H9 (cell line): ENCODE measurements at regions not wholly inside any gene's neighbourhood (a gene's known extent, or its start where the extent isn't known, plus 50 kb on each side); places are given as distances from the start of the nearest gene placed in this dataset.

ENCODE experiments used
- DNase-seq: peaks from one replicate; pipeline ENCODE4 v3.0.0-alpha.2; 2017
- H2AFZ ChIP-seq: one replicate; pipeline ENCODE4 v1.6.1; 2013; ENCODE audit warnings: mild to moderate bottlenecking, low read length, control low read depth, moderate library complexity
- H2AK5ac ChIP-seq: 2 replicates; pipeline ENCODE4 v1.6.1; 2013; ENCODE audit warnings: low read length, control low read depth, mixed read lengths; ENCODE audit not compliant: insufficient read length
- H2BK120ac ChIP-seq: one replicate; pipeline ENCODE4 v1.6.1; 2013; ENCODE audit warnings: low read depth, mild to moderate bottlenecking, low read length, control low read depth, inconsistent platforms; ENCODE audit not compliant: poor library complexity, severe bottlenecking
- H2BK12ac ChIP-seq: 2 replicates; pipeline ENCODE4 v1.6.1; 2013; ENCODE audit warnings: low read length, control low read depth, mixed read lengths, low read depth; ENCODE audit not compliant: insufficient read length
- H2BK15ac ChIP-seq: 2 replicates; pipeline ENCODE4 v1.6.1; 2013; ENCODE audit warnings: low read depth, low read length, control low read depth
- H2BK20ac ChIP-seq: one replicate; pipeline ENCODE4 v1.6.1; 2013; ENCODE audit warnings: low read depth, mild to moderate bottlenecking, low read length, control low read depth, inconsistent platforms; ENCODE audit not compliant: poor library complexity, severe bottlenecking
- H2BK5ac ChIP-seq: 2 replicates; pipeline ENCODE4 v1.6.1; 2013; ENCODE audit warnings: low read length, control low read depth, mixed read lengths; ENCODE audit not compliant: insufficient read length
- H3K14ac ChIP-seq: 2 replicates; pipeline ENCODE4 v1.6.1; 2013; ENCODE audit warnings: low read length, control low read depth; ENCODE audit not compliant: insufficient read depth
- H3K18ac ChIP-seq: 2 replicates; pipeline ENCODE4 v1.6.1; 2013; ENCODE audit warnings: low read depth, mild to moderate bottlenecking, mixed read lengths, low read length, control low read depth; ENCODE audit not compliant: insufficient read length
- H3K23ac ChIP-seq: 2 replicates; pipeline ENCODE4 v1.6.1; 2013; ENCODE audit warnings: low read length, control low read depth, mixed read lengths, low read depth; ENCODE audit not compliant: insufficient read length
- H3K23me2 ChIP-seq: 2 replicates; pipeline ENCODE4 v1.6.1; 2013; ENCODE audit warnings: low read depth, mild to moderate bottlenecking, mixed read lengths, low read length, control low read depth; ENCODE audit not compliant: insufficient read length, poor library complexity, severe bottlenecking
- H3K27ac ChIP-seq: 2 replicates; pipeline ENCODE4 v1.5.1; 2013; ENCODE audit warnings: low read length, control low read depth, mixed read lengths, low read depth; ENCODE audit not compliant: insufficient read length
- H3K27me3 ChIP-seq: 2 replicates; pipeline ENCODE4 v1.6.1; 2013; ENCODE audit warnings: low read length, control low read depth, inconsistent platforms; ENCODE audit not compliant: insufficient read depth
- H3K4ac ChIP-seq: 2 replicates; pipeline ENCODE4 v1.6.1; 2013; ENCODE audit warnings: low read depth, mild to moderate bottlenecking, control low read depth, inconsistent platforms, low read length, moderate library complexity
- H3K4me1 ChIP-seq: 2 replicates; pipeline ENCODE4 v1.6.1; 2013; ENCODE audit warnings: low read length, control low read depth, inconsistent platforms; ENCODE audit not compliant: insufficient read depth
- H3K4me2 ChIP-seq: 2 replicates; pipeline ENCODE4 v1.6.1; 2013; ENCODE audit warnings: low read length, control low read depth, mixed read lengths; ENCODE audit not compliant: insufficient read length, insufficient read depth
- H3K56ac ChIP-seq: 2 replicates; pipeline ENCODE4 v1.6.1; 2013; ENCODE audit warnings: low read depth, mild to moderate bottlenecking, mixed read lengths, low read length, control low read depth; ENCODE audit not compliant: insufficient read length
- H3K79me1 ChIP-seq: 2 replicates; pipeline ENCODE4 v1.6.1; 2013; ENCODE audit warnings: low read depth, mild to moderate bottlenecking, moderate library complexity, low read length, control low read depth, inconsistent platforms; ENCODE audit not compliant: insufficient read depth, poor library complexity, severe bottlenecking
- H3K79me2 ChIP-seq: 2 replicates; pipeline ENCODE4 v1.6.1; 2013; ENCODE audit warnings: low read length, control low read depth, inconsistent platforms; ENCODE audit not compliant: insufficient read depth
- H3K9ac ChIP-seq: 2 replicates; pipeline ENCODE4 v1.6.1; 2013; ENCODE audit warnings: low read length, control low read depth, mixed read lengths; ENCODE audit not compliant: insufficient read length; ENCODE audit errors: extremely low read depth
- H3K9me3 ChIP-seq: one replicate; pipeline ENCODE4 v1.6.1; 2013; ENCODE audit warnings: low read depth, low read length, inconsistent platforms; ENCODE audit not compliant: control insufficient read depth
- H3T11ph ChIP-seq: one replicate; pipeline ENCODE4 v1.6.1; 2013; ENCODE audit warnings: mild to moderate bottlenecking, low read length, control low read depth, inconsistent platforms
- H4K20me1 ChIP-seq: one replicate; pipeline ENCODE4 v1.6.1; 2013; ENCODE audit not compliant: control insufficient read depth, insufficient read length, insufficient read depth
- H4K5ac ChIP-seq: 2 replicates; pipeline ENCODE4 v1.6.1; 2013; ENCODE audit warnings: low read depth, mild to moderate bottlenecking, mixed read lengths, low read length, control low read depth; ENCODE audit not compliant: insufficient read length
- H4K8ac ChIP-seq: replicated peaks from 2 replicates; pipeline ENCODE4 v1.6.1; 2013; ENCODE audit warnings: low read length, control low read depth, mixed read lengths, low read depth; ENCODE audit not compliant: insufficient read length
- H4K91ac ChIP-seq: 2 replicates; pipeline ENCODE4 v1.6.1; 2013; ENCODE audit warnings: low read depth, mild to moderate bottlenecking, moderate library complexity, mixed read lengths, low read length, control low read depth; ENCODE audit not compliant: insufficient read length
- H3K27ac Mint-ChIP-seq, 3 experiments: 2 replicates in 2 of 3; 3 replicates in 1 of 3; pipeline ENCODE4 v1.8.0; 2020 to 2021; ENCODE audit warnings: mixed read lengths in 3 of 3, mild to moderate bottlenecking in 1 of 3, moderate library complexity in 1 of 3
- H3K27me3 Mint-ChIP-seq: 2 replicates; pipeline ENCODE4 v1.8.0; 2021; ENCODE audit warnings: low read depth, mild to moderate bottlenecking, moderate library complexity, mixed read lengths
- H3K36me3 Mint-ChIP-seq, 3 experiments: 2 replicates in 2 of 3; 3 replicates in 1 of 3; pipeline ENCODE4 v1.8.0; 2020 to 2021; ENCODE audit warnings: low read depth in 3 of 3, mixed read lengths in 3 of 3; ENCODE audit not compliant: insufficient read depth in 1 of 3
- H3K4me1 Mint-ChIP-seq, 2 experiments: 2 replicates each; pipeline ENCODE4 v1.8.0; 2020; ENCODE audit warnings: mixed read lengths in 2 of 2
- H3K4me3 Mint-ChIP-seq, 2 experiments: 2 replicates in 1 of 2; 3 replicates in 1 of 2; pipeline ENCODE4 v1.8.0; 2020 to 2021; ENCODE audit warnings: mild to moderate bottlenecking in 2 of 2, mixed read lengths in 2 of 2, moderate library complexity in 1 of 2
- H3K9me3 Mint-ChIP-seq, 2 experiments: 2 replicates in 1 of 2; 3 replicates in 1 of 2; pipeline ENCODE4 v1.8.0; 2020; ENCODE audit warnings: mild to moderate bottlenecking in 2 of 2, mixed read lengths in 2 of 2, moderate library complexity in 1 of 2
- WGBS: extraction: QIAGEN DNeasy Blood & Tissue Kit; methylation state at CpG from one replicate; pipeline ENCODE4 v1.1.7; 2013; ENCODE audit warnings: missing lambda C conversion rate, low lambda C conversion rate, mixed read lengths; ENCODE audit not compliant: insufficient read length; ENCODE audit errors: extremely low coverage; 5-methylcytosine and 5-hydroxymethylcytosine counted together
- TF ChIP-seq, protein P1 (sequence below): fragments of 200-600 bp; sonication (generic); conservative IDR thresholded peaks from 3 replicates; pipeline ENCODE4 v1.8.0; 2021; ENCODE audit warnings: antibody characterized with exemption, mild to moderate bottlenecking

DNA sequence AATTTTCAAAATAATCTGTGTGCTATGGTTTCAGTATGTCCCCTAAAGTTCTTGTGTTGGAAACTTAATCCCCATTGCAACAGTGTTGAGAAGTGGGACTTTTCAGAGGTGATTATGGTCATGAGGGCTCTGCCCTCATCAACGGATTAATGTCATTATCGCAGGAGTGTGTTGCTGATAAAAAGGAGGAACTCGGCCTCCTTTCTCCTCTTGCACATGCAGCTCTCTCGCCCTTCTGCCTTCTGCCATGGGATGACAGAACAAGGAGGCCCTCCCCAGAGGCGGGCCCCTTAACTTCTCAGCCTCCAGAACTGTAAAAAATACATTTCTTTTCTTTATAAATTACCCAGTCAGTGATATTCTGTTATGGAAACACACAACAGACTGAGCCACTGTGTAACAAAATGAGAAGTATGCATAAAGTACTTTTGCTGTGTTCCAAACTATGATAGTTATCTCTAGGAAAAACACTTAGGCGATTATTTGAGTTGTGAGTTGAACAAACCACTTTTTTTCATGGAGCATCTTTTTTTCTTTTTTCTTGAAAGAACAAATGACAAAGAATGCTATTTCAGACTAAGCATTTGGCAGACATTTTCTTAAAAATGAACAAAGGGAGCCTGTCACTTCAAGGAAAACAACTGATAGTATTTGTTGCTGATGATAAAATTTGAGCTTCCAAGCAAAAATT, 134.8 kb upstream of the FUT8 start:
- Histone ChIP-seq H3K4me1 (peaks cover 6% of the 10 kb centered on the region; the same call in 1 of the 2 replicates), H4K20me1 (no peaks in the 10 kb centered on the region), H2BK120ac (no peak overlapping the region), H3K4me2 (no peak overlapping the region), H2AK5ac (no peak overlapping the region), H3K23ac (no peak overlapping the region), H3K9me3 (no peaks in the 10 kb centered on the region), H3K79me1 (no peaks in the 10 kb centered on the region), H2BK20ac (no peak overlapping the region), H3T11ph (no peak overlapping the region), H4K5ac (no peak overlapping the region), H2BK15ac (no peak overlapping the region), H4K91ac (no peak overlapping the region), H3K27ac (no peak overlapping the region), H3K18ac (no peak overlapping the region), H2AFZ (no peak overlapping the region), H3K56ac (no peak overlapping the region), H3K79me2 (no peaks in the 10 kb centered on the region), H3K14ac (no peak overlapping the region), H2BK12ac (no peak overlapping the region), H3K4ac (no peak overlapping the region), H3K9ac (no peak overlapping the region), H2BK5ac (no peak overlapping the region), H4K8ac (no peak overlapping the region), H3K27me3 (no peaks in the 10 kb centered on the region), H3K23me2 (peaks cover 7% of the 10 kb centered on the region)
- Mint-ChIP-seq H3K4me3 (no peak overlapping the region), H3K27ac (no peak overlapping the region; a peak in 1 of 7 replicates), H3K9me3 (peaks cover 6 to 11% of the 10 kb centered on the region in 2 experiments; a peak in 4 of 5 replicates), H3K36me3 (peaks cover 0 to 11% (median 6%) of the 10 kb centered on the region in 3 experiments; a peak in 5 of 7 replicates), H3K27me3 (no peaks in the 10 kb centered on the region), H3K4me1 (peaks cover 26 to 34% of the 10 kb centered on the region in 2 experiments)
- no CpG with 5 or more reads among the region's 6 CpGs for WGBS
- DNase-seq = no peak
- TF ChIP-seq, protein P1, sequence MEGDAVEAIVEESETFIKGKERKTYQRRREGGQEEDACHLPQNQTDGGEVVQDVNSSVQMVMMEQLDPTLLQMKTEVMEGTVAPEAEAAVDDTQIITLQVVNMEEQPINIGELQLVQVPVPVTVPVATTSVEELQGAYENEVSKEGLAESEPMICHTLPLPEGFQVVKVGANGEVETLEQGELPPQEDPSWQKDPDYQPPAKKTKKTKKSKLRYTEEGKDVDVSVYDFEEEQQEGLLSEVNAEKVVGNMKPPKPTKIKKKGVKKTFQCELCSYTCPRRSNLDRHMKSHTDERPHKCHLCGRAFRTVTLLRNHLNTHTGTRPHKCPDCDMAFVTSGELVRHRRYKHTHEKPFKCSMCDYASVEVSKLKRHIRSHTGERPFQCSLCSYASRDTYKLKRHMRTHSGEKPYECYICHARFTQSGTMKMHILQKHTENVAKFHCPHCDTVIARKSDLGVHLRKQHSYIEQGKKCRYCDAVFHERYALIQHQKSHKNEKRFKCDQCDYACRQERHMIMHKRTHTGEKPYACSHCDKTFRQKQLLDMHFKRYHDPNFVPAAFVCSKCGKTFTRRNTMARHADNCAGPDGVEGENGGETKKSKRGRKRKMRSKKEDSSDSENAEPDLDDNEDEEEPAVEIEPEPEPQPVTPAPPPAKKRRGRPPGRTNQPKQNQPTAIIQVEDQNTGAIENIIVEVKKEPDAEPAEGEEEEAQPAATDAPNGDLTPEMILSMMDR = no peak
